ENCODE measurements at regions not wholly inside any gene's neighbourhood (a gene's known extent, or its start where the extent isn't known, plus 50 kb on each side); places are given as distances from the start of the nearest gene placed in this dataset.

DNA sequence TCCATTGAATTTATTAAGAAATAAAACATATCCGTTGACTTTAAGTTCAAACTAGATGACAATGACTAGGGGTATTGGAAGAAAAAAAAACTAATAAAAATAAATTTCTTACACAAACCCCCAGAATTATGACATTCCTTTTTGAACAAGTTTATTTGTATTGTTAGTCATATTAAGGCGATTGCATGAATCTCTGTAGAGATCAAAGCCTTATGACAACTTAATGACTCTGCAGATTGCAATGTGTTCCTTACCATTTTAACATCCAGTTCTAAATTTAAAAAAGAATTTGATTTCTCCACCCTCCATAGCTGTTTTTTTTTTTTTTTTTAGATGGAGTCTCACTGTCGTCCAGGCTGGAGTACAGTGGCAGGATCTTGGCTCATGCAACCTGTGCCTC is 189.8 kb upstream of the CEP162 start:
- Histone ChIP-seq H3K36me3 (ENCODE audit: control insufficient read depth, low read length) (no peaks in the 10 kb centered on the region), H3K9me2 (replicated peaks; ENCODE audit: control insufficient read depth, low read length) (no peaks in the 10 kb centered on the region), H3K9me3 (ENCODE audit: control insufficient read depth, insufficient read depth, low read length) (no peaks in the 10 kb centered on the region), H3K4me3 (ENCODE audit: low read length) (no peak overlapping the region), H3K27me3 (ENCODE audit: control insufficient read depth, low read length) (peaks cover 3% of the 10 kb centered on the region; the same call in 1 of the 2 replicates), H3K4me2 (ENCODE audit: low read length) (no peak overlapping the region), H3K27ac (ENCODE audit: low read depth, low read length) (no peak overlapping the region), H3K79me2 (ENCODE audit: control insufficient read depth, low read length) (no peaks in the 10 kb centered on the region), H3K4me1 (ENCODE audit: control insufficient read depth, low read length) (no peaks in the 10 kb centered on the region), H4K20me1 (ENCODE audit: control insufficient read depth, insufficient read depth, low read depth, low read length) (no peaks in the 10 kb centered on the region), H3F3A (ENCODE audit: control insufficient read depth, insufficient read depth) (no peaks in the 10 kb centered on the region)
- TF ChIP-seq, protein P1, sequence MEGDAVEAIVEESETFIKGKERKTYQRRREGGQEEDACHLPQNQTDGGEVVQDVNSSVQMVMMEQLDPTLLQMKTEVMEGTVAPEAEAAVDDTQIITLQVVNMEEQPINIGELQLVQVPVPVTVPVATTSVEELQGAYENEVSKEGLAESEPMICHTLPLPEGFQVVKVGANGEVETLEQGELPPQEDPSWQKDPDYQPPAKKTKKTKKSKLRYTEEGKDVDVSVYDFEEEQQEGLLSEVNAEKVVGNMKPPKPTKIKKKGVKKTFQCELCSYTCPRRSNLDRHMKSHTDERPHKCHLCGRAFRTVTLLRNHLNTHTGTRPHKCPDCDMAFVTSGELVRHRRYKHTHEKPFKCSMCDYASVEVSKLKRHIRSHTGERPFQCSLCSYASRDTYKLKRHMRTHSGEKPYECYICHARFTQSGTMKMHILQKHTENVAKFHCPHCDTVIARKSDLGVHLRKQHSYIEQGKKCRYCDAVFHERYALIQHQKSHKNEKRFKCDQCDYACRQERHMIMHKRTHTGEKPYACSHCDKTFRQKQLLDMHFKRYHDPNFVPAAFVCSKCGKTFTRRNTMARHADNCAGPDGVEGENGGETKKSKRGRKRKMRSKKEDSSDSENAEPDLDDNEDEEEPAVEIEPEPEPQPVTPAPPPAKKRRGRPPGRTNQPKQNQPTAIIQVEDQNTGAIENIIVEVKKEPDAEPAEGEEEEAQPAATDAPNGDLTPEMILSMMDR (IDR thresholded peaks at IDR 0.05; ENCODE audit: low read depth, low read length, poor library complexity, severe bottlenecking): no peak
- TF ChIP-seq EZH2phosphoT487 (IDR thresholded peaks at IDR 0.05; ENCODE audit: borderline replicate concordance, low read length): no peak

DNA sequence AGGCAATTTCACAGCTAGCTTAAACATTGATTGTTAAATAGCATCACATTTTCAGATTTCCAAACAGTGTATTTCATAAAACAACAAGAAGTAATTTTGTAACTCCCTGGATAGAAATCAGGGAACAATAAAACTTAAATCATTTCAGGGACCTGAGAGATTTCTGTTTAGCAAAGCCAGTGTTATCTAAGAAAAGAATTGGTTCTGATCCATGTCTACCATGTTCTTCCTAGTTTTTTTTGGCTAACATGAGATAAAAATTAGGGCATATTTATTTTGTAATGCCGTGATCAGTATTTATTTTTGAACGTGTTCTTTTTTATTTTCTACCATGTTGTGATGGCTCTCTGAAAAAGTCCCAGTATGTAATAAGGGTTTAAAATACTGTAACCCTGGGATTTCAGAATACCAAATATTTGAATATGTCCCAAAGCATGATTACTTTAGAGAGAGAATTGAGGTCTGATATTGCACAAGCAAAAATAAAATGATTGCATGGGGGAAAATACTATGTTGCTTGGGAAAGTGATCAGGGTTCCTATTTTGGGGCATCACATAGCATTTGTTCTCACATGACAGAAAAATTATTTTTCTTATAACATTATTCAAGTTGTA is 188.7 kb upstream of the CEP162 start:
- H3K9me2 ChIP-seq (replicated peaks; ENCODE audit: control insufficient read depth, low read length): no peaks in the 10 kb centered on the region
- H4K20me1 ChIP-seq (ENCODE audit: control insufficient read depth, insufficient read depth, low read depth, low read length): no peaks in the 10 kb centered on the region
- no peaks in the 10 kb centered on the region for H3F3A ChIP-seq (ENCODE audit: control insufficient read depth, insufficient read depth)
- H3K27me3 ChIP-seq (ENCODE audit: control insufficient read depth, low read length): no peaks in the 10 kb centered on the region
- H3K9me3 ChIP-seq (ENCODE audit: control insufficient read depth, insufficient read depth, low read length): no peaks in the 10 kb centered on the region
- no peak overlapping the region for H3K4me2 ChIP-seq (ENCODE audit: low read length)
- no peak overlapping the region for H3K4me3 ChIP-seq (ENCODE audit: low read length)
- H3K79me2 ChIP-seq (ENCODE audit: control insufficient read depth, low read length): no peaks in the 10 kb centered on the region
- TF ChIP-seq, protein P1 (IDR thresholded peaks at IDR 0.05; ENCODE audit: low read depth, low read length, poor library complexity, severe bottlenecking): no peak
- no peak for TF ChIP-seq EZH2phosphoT487 (IDR thresholded peaks at IDR 0.05; ENCODE audit: borderline replicate concordance, low read length)
- H3K4me1 ChIP-seq (ENCODE audit: control insufficient read depth, low read length): no peaks in the 10 kb centered on the region
- H3K36me3 ChIP-seq (ENCODE audit: control insufficient read depth, low read length): no peaks in the 10 kb centered on the region
- no peak overlapping the region for H3K27ac ChIP-seq (ENCODE audit: low read depth, low read length)

DNA sequence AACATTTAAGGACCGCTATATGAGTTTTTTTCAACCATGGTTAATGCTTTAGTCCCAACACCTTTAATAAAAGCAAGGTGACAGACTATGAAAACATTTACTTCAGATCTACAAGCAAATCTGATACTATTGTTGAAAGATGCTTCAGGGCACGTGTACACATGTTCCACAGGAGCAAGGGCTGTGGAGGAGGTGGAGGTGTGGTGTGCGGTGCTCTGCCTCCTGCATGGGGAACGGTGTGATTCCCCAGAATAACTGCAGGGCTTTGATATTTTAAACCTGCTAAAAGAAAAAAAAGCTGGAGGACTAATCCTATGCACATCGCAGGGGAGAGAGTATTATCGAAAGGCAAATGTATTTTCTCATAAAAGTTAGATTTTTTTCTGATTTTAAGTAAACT is 188.1 kb upstream of the CEP162 start:
- Histone ChIP-seq H3K9me3 (ENCODE audit: control insufficient read depth, insufficient read depth, low read length) (no peaks in the 10 kb centered on the region), H3K27me3 (ENCODE audit: control insufficient read depth, low read length) (no peaks in the 10 kb centered on the region), H3F3A (ENCODE audit: control insufficient read depth, insufficient read depth) (no peaks in the 10 kb centered on the region), H3K4me2 (ENCODE audit: low read length) (no peak overlapping the region), H3K4me3 (ENCODE audit: low read length) (no peak overlapping the region), H4K20me1 (ENCODE audit: control insufficient read depth, insufficient read depth, low read depth, low read length) (no peaks in the 10 kb centered on the region), H3K27ac (ENCODE audit: low read depth, low read length) (no peak overlapping the region), H3K9me2 (replicated peaks; ENCODE audit: control insufficient read depth, low read length) (no peaks in the 10 kb centered on the region), H3K79me2 (ENCODE audit: control insufficient read depth, low read length) (no peaks in the 10 kb centered on the region), H3K4me1 (ENCODE audit: control insufficient read depth, low read length) (no peaks in the 10 kb centered on the region), H3K36me3 (ENCODE audit: control insufficient read depth, low read length) (no peaks in the 10 kb centered on the region)
- TF ChIP-seq, protein P1 (IDR thresholded peaks at IDR 0.05; ENCODE audit: low read depth, low read length, poor library complexity, severe bottlenecking): no peak
- no peak for TF ChIP-seq EZH2phosphoT487 (IDR thresholded peaks at IDR 0.05; ENCODE audit: borderline replicate concordance, low read length)
